Lung (tissue), 11 donors: ENCODE measurements at regions not wholly inside any gene's neighbourhood (a gene's known extent, or its start where the extent isn't known, plus 50 kb on each side); places are given as distances from the start of the nearest gene placed in this dataset.
"Not testable (repeated sequence)": the region's sequence is repeated elsewhere in the genome, so short reads cannot be mapped to it uniquely, and the experiment has no call there.

Experiments used
- ATAC-seq: fragments of 200-7000 bp; cut with Tn5 transposase; one replicate; pipeline ENCODE4 v1.9.1; 2020; ENCODE audit warnings: moderate number of reproducible peaks; ENCODE audit not compliant: insufficient read depth, low FRiP score
- DNase-seq, 3 donors: peaks; one replicate each; pipeline ENCODE4 v3.0.0-alpha.2; 2013 to 2017
- H3K27ac ChIP-seq, 2 donors: one replicate each; pipeline ENCODE4 v1.5.1; 2013; ENCODE audit warnings: mild to moderate bottlenecking in 2 of 2, moderate library complexity in 2 of 2, control low read depth in 1 of 2, inconsistent platforms in 1 of 2, low read depth in 1 of 2, low read length in 1 of 2
- H3K27me3 ChIP-seq, 3 donors: one replicate each; pipeline ENCODE4 v1.5.1; 2013; ENCODE audit warnings: low read length in 2 of 3; ENCODE audit not compliant: control insufficient read depth in 3 of 3, insufficient read depth in 3 of 3
- H3K36me3 ChIP-seq, 4 donors: one replicate each; pipeline ENCODE4 v1.5.1; 2013; ENCODE audit warnings: low read length in 4 of 4, mild to moderate bottlenecking in 1 of 4, moderate library complexity in 1 of 4; ENCODE audit not compliant: control insufficient read depth in 4 of 4, insufficient read depth in 4 of 4
- H3K4me1 ChIP-seq, 5 donors: one replicate each; pipeline ENCODE4 v1.5.1; 2013; ENCODE audit warnings: low read length in 5 of 5, mild to moderate bottlenecking in 2 of 5, moderate library complexity in 1 of 5; ENCODE audit not compliant: control insufficient read depth in 5 of 5, insufficient read depth in 5 of 5
- H3K4me3 ChIP-seq: one replicate; pipeline ENCODE4 v1.5.1; 2013; ENCODE audit warnings: mild to moderate bottlenecking, control low read depth, moderate library complexity
- H3K9ac ChIP-seq, 2 donors: one replicate each; pipeline ENCODE4 v1.5.1; 2013; ENCODE audit warnings: low read length in 2 of 2, control low read depth in 1 of 2; ENCODE audit not compliant: insufficient read depth in 1 of 2
- H3K9me3 ChIP-seq, 4 donors: one replicate each; pipeline ENCODE4 v1.5.1; 2013; ENCODE audit warnings: low read length in 3 of 4, mild to moderate bottlenecking in 1 of 4, moderate library complexity in 1 of 4; ENCODE audit not compliant: control insufficient read depth in 4 of 4, insufficient read depth in 3 of 4
- WGBS, 2 donors: extraction: QIAGEN DNeasy Blood & Tissue Kit; methylation state at CpG; one replicate each; pipeline ENCODE4 v1.1.7; 2013; 5-methylcytosine and 5-hydroxymethylcytosine counted together
- TF ChIP-seq, protein P1 (sequence below): IDR thresholded peaks from 2 replicates; pipeline ENCODE4 v1.5.1; 2012; ENCODE audit warnings: mild to moderate bottlenecking; ENCODE audit errors: control extremely low read depth, extremely low read depth
- donor health status: control.
- donor health status: control.
- donor health status: Bipolar disorder and iron deficiency.
- donor health status: healthy.
- donor health status: DM: yes; HTN: yes; CAD: no.

DNA sequence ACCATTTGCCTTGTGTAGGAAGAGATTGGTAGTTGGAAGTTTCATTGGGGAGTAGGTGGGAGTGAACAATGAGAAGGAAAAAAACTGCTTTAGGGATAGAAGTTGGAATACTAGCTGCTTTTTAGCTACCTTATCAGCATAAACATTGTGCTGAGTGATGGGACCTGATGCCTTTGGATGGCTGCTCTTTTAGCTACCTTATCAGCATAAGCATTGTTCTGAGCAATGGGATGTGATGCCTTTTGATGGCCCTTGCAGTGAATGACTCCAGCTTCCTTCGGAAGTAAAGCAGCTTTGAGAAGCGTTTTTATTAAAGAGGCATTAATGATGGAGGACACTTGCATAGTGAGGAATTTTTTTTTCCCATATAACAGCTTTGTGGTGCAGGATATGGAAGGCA lies 168.2 kb upstream of the NLGN4Y start:
- H3K27me3 ChIP-seq = no peaks in the 10 kb centered on the region
- 79% methylated on average over 2 of the region's 2 CpGs; no CpG with 5 or more reads in 1 of the 2 donors for WGBS, 2 donors
- H3K36me3 ChIP-seq = no peaks in the 10 kb centered on the region
- ATAC-seq (no peak), DNase-seq (no peak)
- H3K27ac ChIP-seq = no peak overlapping the region
- H3K4me1 ChIP-seq = no peaks in the 10 kb centered on the region
- TF ChIP-seq, protein P1, sequence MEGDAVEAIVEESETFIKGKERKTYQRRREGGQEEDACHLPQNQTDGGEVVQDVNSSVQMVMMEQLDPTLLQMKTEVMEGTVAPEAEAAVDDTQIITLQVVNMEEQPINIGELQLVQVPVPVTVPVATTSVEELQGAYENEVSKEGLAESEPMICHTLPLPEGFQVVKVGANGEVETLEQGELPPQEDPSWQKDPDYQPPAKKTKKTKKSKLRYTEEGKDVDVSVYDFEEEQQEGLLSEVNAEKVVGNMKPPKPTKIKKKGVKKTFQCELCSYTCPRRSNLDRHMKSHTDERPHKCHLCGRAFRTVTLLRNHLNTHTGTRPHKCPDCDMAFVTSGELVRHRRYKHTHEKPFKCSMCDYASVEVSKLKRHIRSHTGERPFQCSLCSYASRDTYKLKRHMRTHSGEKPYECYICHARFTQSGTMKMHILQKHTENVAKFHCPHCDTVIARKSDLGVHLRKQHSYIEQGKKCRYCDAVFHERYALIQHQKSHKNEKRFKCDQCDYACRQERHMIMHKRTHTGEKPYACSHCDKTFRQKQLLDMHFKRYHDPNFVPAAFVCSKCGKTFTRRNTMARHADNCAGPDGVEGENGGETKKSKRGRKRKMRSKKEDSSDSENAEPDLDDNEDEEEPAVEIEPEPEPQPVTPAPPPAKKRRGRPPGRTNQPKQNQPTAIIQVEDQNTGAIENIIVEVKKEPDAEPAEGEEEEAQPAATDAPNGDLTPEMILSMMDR = no peak
- no peak overlapping the region for H3K9ac ChIP-seq
- H3K4me3 ChIP-seq = no peak overlapping the region
- H3K9me3 ChIP-seq = no peaks in the 10 kb centered on the region

DNA sequence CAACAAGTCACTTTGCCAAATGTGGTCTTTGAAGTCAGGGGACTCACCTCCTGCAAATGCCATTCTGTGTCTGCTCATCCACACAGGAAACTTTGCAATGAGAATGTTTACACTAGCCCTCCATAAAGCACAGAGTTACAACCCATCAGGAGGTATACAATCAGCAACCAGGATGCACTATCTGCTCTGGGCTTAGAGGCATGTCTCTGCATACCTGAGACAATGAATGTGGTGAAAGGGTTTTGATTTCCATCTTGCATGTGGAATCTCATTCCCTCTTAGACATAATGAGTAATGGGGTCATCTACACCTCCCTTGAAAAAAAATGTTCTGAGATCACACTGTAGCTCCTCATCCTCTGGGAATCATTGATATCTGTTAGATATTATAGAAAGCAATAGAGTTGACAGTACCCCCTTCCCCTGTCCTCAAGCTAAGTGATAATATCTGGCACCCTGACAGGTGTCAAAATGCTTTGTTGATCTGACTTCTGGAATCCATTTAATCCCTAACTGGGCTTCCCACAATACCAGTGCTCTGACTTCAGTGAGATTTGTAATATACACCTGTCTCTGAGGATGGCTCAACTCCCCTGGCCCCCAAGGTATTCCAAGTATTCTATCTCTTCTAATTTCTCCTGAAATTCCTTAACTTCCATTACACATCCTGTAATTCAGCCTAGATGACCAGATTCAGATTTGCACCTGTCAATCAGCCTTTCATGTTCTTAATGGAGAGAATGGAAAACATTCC lies 163.4 kb upstream of the NLGN4Y start:
- Histone ChIP-seq H3K27me3 (no peaks in the 10 kb centered on the region), H3K4me3 (no peak overlapping the region), H3K9ac (no peak overlapping the region), H3K9me3 (no peaks in the 10 kb centered on the region), H3K36me3 (no peaks in the 10 kb centered on the region), H3K27ac (no peak overlapping the region), H3K4me1 (no peaks in the 10 kb centered on the region)
- no peak for DNase-seq
- ATAC-seq = no peak
- TF ChIP-seq, protein P1 = no peak

DNA sequence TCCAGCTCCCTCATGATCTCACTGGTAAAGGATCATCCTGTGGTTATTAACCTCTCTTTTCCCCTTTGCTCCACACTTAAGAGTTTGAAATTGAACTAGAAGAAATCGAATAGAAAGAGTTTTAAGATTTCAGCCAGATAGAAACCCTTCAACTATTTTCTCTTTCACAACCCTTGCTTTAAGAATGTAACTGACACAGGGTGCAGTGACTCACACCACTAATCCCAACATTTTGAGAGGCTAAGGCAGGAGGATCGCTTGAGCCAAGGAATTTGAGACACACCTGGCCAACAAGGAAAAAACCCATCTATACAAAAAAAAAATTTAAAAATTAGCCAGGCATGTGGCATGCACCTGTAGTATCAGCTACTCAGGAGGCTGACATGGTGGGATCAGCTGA lies 150.7 kb upstream of the NLGN4Y start:
- H3K27me3 ChIP-seq = no peaks in the 10 kb centered on the region
- DNase-seq = no peak
- H3K4me3 ChIP-seq = no peak overlapping the region
- no peaks in the 10 kb centered on the region for H3K4me1 ChIP-seq
- H3K36me3 ChIP-seq = no peaks in the 10 kb centered on the region
- WGBS, 2 donors = 66% methylated on average over 2 of the region's 2 CpGs; no CpG with 5 or more reads in 1 of the 2 donors
- no peak overlapping the region for H3K9ac ChIP-seq
- H3K27ac ChIP-seq = no peak overlapping the region
- H3K9me3 ChIP-seq = no peaks in the 10 kb centered on the region
- TF ChIP-seq, protein P1 = no peak
- ATAC-seq = no peak

- Histone ChIP-seq H3K36me3 (no peaks in the 10 kb centered on the region), H3K9ac (no peak overlapping the region), H3K4me1 (no peaks in the 10 kb centered on the region), H3K9me3 (no peaks in the 10 kb centered on the region), H3K4me3 (no peak overlapping the region), H3K27ac (no peak overlapping the region), H3K27me3 (no peaks in the 10 kb centered on the region)
- ATAC-seq (no peak), DNase-seq (no peak)
- WGBS, 2 donors = 70% methylated on average over 3 of the region's 4 CpGs; no CpG with 5 or more reads in 1 of the 2 donors
- TF ChIP-seq, protein P1 = no peak
Measured at GRCh38 chrY:14378217-14378616, 146.1 kb upstream of the NLGN4Y start.

GRCh38 chrY:14410549-14411030 lies 113.7 kb upstream of the NLGN4Y start:
- not testable (repeated sequence) for H3K4me3 ChIP-seq, H3K27ac ChIP-seq, H3K9me3 ChIP-seq, H3K27me3 ChIP-seq, H3K4me1 ChIP-seq, ATAC-seq, H3K36me3 ChIP-seq, DNase-seq, H3K9ac ChIP-seq
- 35% methylated on average over 8 of the region's 8 CpGs; no CpG with 5 or more reads in 1 of the 2 donors for WGBS, 2 donors
